ENCODE measurements at regions not wholly inside any gene's neighbourhood (a gene's known extent, or its start where the extent isn't known, plus 50 kb on each side); places are given as distances from the start of the nearest gene placed in this dataset.

GRCh38 chr4:111605111-111605510, 540.1 kb upstream of the FAM241A start:
- DNase-seq: no peak
- H3K4me3 ChIP-seq (ENCODE audit: low read depth, low read length): no peak overlapping the region
- in situ Hi-C loops (cut with HindIII; ENCODE audit: low pct_ligation_motif_present, low sequenced_read_pairs): no loop called here
- TF ChIP-seq, protein P1, sequence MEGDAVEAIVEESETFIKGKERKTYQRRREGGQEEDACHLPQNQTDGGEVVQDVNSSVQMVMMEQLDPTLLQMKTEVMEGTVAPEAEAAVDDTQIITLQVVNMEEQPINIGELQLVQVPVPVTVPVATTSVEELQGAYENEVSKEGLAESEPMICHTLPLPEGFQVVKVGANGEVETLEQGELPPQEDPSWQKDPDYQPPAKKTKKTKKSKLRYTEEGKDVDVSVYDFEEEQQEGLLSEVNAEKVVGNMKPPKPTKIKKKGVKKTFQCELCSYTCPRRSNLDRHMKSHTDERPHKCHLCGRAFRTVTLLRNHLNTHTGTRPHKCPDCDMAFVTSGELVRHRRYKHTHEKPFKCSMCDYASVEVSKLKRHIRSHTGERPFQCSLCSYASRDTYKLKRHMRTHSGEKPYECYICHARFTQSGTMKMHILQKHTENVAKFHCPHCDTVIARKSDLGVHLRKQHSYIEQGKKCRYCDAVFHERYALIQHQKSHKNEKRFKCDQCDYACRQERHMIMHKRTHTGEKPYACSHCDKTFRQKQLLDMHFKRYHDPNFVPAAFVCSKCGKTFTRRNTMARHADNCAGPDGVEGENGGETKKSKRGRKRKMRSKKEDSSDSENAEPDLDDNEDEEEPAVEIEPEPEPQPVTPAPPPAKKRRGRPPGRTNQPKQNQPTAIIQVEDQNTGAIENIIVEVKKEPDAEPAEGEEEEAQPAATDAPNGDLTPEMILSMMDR (IDR thresholded peaks at IDR 0.05; ENCODE audit: low read depth, low read length, missing control alignments): no peak
- H3K27me3 ChIP-seq (replicated peaks): no peaks in the 10 kb centered on the region
- H3K27ac ChIP-seq: no peak overlapping the region
- no peaks in the 10 kb centered on the region for H3K36me3 ChIP-seq (replicated peaks)

GRCh38 chr4:111610681-111611080, 534.6 kb upstream of the FAM241A start:
- DNase-seq: no peak
- in situ Hi-C loops (cut with HindIII; ENCODE audit: low pct_ligation_motif_present, low sequenced_read_pairs): no loop called here
- Histone ChIP-seq H3K27me3 (replicated peaks) (no peaks in the 10 kb centered on the region), H3K27ac (no peak overlapping the region), H3K36me3 (replicated peaks) (no peaks in the 10 kb centered on the region), H3K4me3 (ENCODE audit: low read depth, low read length) (no peak overlapping the region)
- TF ChIP-seq, protein P1 (IDR thresholded peaks at IDR 0.05; ENCODE audit: low read depth, low read length, missing control alignments): no peak

DNA sequence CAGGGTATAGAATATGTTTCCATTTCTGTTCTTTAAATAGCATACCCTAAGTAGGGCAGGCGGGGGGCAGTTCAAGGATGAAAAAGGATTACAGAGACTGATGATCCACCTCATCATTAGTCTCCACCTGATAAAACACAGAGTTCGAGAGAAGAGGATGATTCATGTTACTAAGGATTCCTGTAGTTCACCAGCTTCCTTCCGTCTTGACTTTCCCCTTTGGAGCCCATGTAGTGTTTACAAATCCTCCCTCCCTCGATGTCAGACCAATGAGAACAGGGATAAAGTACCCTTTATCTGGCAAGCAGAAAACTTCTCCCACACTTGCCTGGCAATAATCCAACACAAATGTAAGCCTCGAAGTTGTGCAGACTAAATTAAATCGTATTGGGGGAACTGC, 526.3 kb upstream of the FAM241A start:
- H3K4me3 ChIP-seq (ENCODE audit: low read depth, low read length): no peak overlapping the region
- H3K27ac ChIP-seq: no peak overlapping the region
- no peaks in the 10 kb centered on the region for H3K27me3 ChIP-seq (replicated peaks)
- TF ChIP-seq, protein P1 (IDR thresholded peaks at IDR 0.05; ENCODE audit: low read depth, low read length, missing control alignments): no peak
- H3K36me3 ChIP-seq (replicated peaks): no peaks in the 10 kb centered on the region
- in situ Hi-C loops (cut with HindIII; ENCODE audit: low pct_ligation_motif_present, low sequenced_read_pairs): no loop called here
- DNase-seq: no peak

DNA sequence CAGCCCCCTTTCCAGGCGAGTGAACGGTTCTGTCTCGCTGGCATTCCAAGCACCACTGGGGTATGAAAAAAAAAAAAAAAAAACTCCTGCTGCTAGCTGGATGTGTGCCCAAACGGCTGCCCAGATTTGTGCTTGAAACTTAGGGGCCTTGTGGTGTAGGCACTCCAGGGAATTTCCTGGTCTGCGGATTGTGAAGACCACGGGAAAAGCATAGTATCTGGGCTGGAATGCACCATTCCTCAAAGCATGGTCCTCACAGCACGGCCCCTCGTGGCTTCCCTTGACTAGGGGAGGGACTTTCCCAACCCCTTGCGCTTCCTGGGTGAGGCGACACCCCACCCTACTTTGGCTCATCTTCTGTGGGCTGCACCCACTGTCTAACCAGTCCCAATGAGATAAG, 516.8 kb upstream of the FAM241A start:
- H3K27ac ChIP-seq: no peak overlapping the region
- H3K4me3 ChIP-seq (ENCODE audit: low read depth, low read length): no peak overlapping the region
- DNase-seq: no peak
- no peaks in the 10 kb centered on the region for H3K36me3 ChIP-seq (replicated peaks)
- TF ChIP-seq, protein P1 (IDR thresholded peaks at IDR 0.05; ENCODE audit: low read depth, low read length, missing control alignments): no peak
- in situ Hi-C loops (cut with HindIII; ENCODE audit: low pct_ligation_motif_present, low sequenced_read_pairs): no loop called here
- H3K27me3 ChIP-seq (replicated peaks): no peaks in the 10 kb centered on the region

DNA sequence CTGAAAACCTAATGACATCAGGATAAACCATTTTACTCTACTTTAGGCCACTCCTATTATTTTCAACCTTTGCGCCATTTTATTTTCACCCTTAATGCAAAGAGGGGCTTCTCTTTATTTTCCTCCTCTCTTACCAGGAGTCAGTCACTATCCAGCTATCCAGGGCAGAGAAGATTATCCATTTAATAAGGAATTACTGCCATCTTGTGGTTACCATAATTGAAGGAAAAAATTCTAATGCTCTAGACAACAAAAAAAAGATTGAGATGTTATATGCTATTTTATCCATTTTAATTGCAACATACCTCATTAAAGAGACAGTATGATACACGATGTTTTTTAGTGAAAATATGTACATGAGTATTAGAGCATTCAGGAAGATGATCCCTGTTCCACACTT, 514.5 kb upstream of the FAM241A start:
- Histone ChIP-seq H3K4me3 (ENCODE audit: low read depth, low read length) (no peak overlapping the region), H3K27me3 (replicated peaks) (no peaks in the 10 kb centered on the region), H3K27ac (no peak overlapping the region), H3K36me3 (replicated peaks) (no peaks in the 10 kb centered on the region)
- TF ChIP-seq, protein P1 (IDR thresholded peaks at IDR 0.05; ENCODE audit: low read depth, low read length, missing control alignments): peak; percentile 32
- in situ Hi-C loops (cut with HindIII; ENCODE audit: low pct_ligation_motif_present, low sequenced_read_pairs): no loop called here
- DNase-seq: no peak

DNA sequence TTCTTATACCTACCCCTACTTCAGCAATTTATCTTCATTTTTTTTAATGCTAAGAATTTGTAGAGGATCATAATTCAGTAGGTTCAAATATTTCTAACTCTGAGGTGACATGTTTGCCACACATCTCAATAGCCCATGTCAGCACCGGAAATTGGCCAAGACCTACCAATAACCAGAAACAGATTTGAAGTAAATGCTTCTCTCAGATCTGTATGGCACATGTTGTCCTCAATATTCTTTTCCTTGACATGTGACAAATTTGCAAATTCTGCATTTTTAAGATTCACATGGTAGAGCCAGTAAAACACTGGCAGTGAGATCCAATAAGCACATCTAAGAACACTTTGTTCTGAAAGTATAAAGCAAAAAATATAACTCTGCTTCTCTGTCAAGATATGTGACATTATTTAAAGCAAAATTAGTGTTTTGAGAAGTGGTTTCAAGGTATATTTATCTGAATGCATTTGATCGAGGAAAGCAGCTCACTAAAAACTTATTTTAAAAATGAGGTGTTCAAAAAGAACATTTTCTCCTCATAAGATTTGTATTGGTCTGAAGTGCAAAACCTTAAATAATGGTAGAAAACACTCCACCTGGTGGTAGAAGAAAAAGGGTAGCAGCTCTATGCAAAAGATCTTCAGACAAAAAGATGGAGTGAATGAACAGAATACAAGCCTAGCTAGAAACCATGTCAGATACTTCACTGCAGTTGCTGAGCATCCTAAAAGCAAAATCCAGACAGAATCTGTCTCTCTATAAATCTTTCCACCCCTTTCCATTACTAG, 513.8 kb upstream of the FAM241A start:
- no peak for DNase-seq
- TF ChIP-seq, protein P1 (IDR thresholded peaks at IDR 0.05; ENCODE audit: low read depth, low read length, missing control alignments): peak; percentile 53
- in situ Hi-C loops (cut with HindIII; ENCODE audit: low pct_ligation_motif_present, low sequenced_read_pairs): no loop called here
- Histone ChIP-seq H3K27me3 (replicated peaks) (no peaks in the 10 kb centered on the region), H3K4me3 (ENCODE audit: low read depth, low read length) (no peak overlapping the region), H3K36me3 (replicated peaks) (no peaks in the 10 kb centered on the region), H3K27ac (no peak overlapping the region)

Data from brain microvascular endothelial cell (primary cell).